ENCODE measurements at regions not wholly inside any gene's neighbourhood (a gene's known extent, or its start where the extent isn't known, plus 50 kb on each side); places are given as distances from the start of the nearest gene placed in this dataset.

GRCh38 chr6:82085701-82086100 is 161.8 kb downstream of the IBTK start:
- no peak for TF ChIP-seq ZNF114 (tag by site-specific recombination; IDR thresholded peaks at IDR 0.05)
- 0 out of 2 replicates have a peak, but pooled peaks have one; percentile 18 for TF ChIP-seq CTCF (tag by site-specific recombination; IDR thresholded peaks at IDR 0.05)
- no peak for TF ChIP-seq ZNF239 (tag by site-specific recombination; IDR thresholded peaks at IDR 0.05)
- no peak for TF ChIP-seq ZNF274 (IDR thresholded peaks at IDR 0.05; ENCODE audit: low read length)
- no peak for TF ChIP-seq ZNF274 (tag by site-specific recombination; IDR thresholded peaks at IDR 0.05; ENCODE audit: borderline replicate concordance)
- no peak for TF ChIP-seq ZBTB49 (tag by site-specific recombination; IDR thresholded peaks at IDR 0.05; ENCODE audit: low read depth)
- no peak for TF ChIP-seq YY1 (tag by site-specific recombination; IDR thresholded peaks at IDR 0.05)
- TF ChIP-seq ZNF544 (tag by site-specific recombination; IDR thresholded peaks at IDR 0.05): no peak

Measured in HEK293 (cell line).